ENCODE measurements at regions not wholly inside any gene's neighbourhood (a gene's known extent, or its start where the extent isn't known, plus 50 kb on each side); places are given as distances from the start of the nearest gene placed in this dataset.

GRCh38 chr10:111877258-111877657 is 306.3 kb downstream of the GPAM start:
- peaks cover 9% of the 10 kb centered on the region; the same call in 1 of the 2 replicates for H3K4me1 ChIP-seq (ENCODE audit: insufficient read depth, low read length)
- no peak overlapping the region for H3K9ac ChIP-seq (ENCODE audit: low read depth, low read length)
- H3K27ac ChIP-seq (ENCODE audit: low read length) = no peak overlapping the region
- H3K9me3 ChIP-seq (ENCODE audit: insufficient read depth, low read depth, low read length) = peaks cover 15% of the 10 kb centered on the region
- H3K27me3 ChIP-seq (ENCODE audit: insufficient read depth, low read length) = no peaks in the 10 kb centered on the region
- no peak overlapping the region for H3K4me3 ChIP-seq (ENCODE audit: low read length)
- no peaks in the 10 kb centered on the region for H3K36me3 ChIP-seq (ENCODE audit: insufficient read depth, low read depth, low read length)

- Histone ChIP-seq H3K27ac (ENCODE audit: low read length) (no peak overlapping the region), H3K9me3 (ENCODE audit: insufficient read depth, low read depth, low read length) (peaks cover 15% of the 10 kb centered on the region), H3K36me3 (ENCODE audit: insufficient read depth, low read depth, low read length) (no peaks in the 10 kb centered on the region), H3K27me3 (ENCODE audit: insufficient read depth, low read length) (no peaks in the 10 kb centered on the region), H3K9ac (ENCODE audit: low read depth, low read length) (no peak overlapping the region), H3K4me1 (ENCODE audit: insufficient read depth, low read length) (peaks cover 9% of the 10 kb centered on the region; the same call in 1 of the 2 replicates), H3K4me3 (ENCODE audit: low read length) (no peak overlapping the region)
Observed at GRCh38 chr10:111879969-111880368, 303.6 kb downstream of the GPAM start.

GRCh38 chr10:111885046-111885445 is 298.5 kb downstream of the GPAM start:
- H3K4me3 ChIP-seq (ENCODE audit: low read length) = no peak overlapping the region
- H3K36me3 ChIP-seq (ENCODE audit: insufficient read depth, low read depth, low read length) = no peaks in the 10 kb centered on the region
- no peak overlapping the region for H3K9ac ChIP-seq (ENCODE audit: low read depth, low read length)
- H3K9me3 ChIP-seq (ENCODE audit: insufficient read depth, low read depth, low read length) = peaks cover 2% of the 10 kb centered on the region; the same call in 1 of the 2 replicates
- H3K27me3 ChIP-seq (ENCODE audit: insufficient read depth, low read length) = no peaks in the 10 kb centered on the region
- no peak overlapping the region for H3K27ac ChIP-seq (ENCODE audit: low read length)
- no peaks in the 10 kb centered on the region for H3K4me1 ChIP-seq (ENCODE audit: insufficient read depth, low read length)

GRCh38 chr10:111885919-111886318 is 297.6 kb downstream of the GPAM start:
- H3K4me1 ChIP-seq (ENCODE audit: insufficient read depth, low read length) = peaks cover 3% of the 10 kb centered on the region; the same call in 1 of the 2 replicates
- H3K9me3 ChIP-seq (ENCODE audit: insufficient read depth, low read depth, low read length) = peaks cover 2% of the 10 kb centered on the region; the same call in 1 of the 2 replicates
- no peak overlapping the region for H3K9ac ChIP-seq (ENCODE audit: low read depth, low read length)
- no peaks in the 10 kb centered on the region for H3K36me3 ChIP-seq (ENCODE audit: insufficient read depth, low read depth, low read length)
- no peaks in the 10 kb centered on the region for H3K27me3 ChIP-seq (ENCODE audit: insufficient read depth, low read length)
- H3K27ac ChIP-seq (ENCODE audit: low read length) = no peak overlapping the region
- H3K4me3 ChIP-seq (ENCODE audit: low read length) = no peak overlapping the region

GRCh38 chr10:111887266-111887665 is 296.3 kb downstream of the GPAM start:
- no peak overlapping the region for H3K4me3 ChIP-seq (ENCODE audit: low read length)
- H3K9ac ChIP-seq (ENCODE audit: low read depth, low read length) = no peak overlapping the region
- no peaks in the 10 kb centered on the region for H3K27me3 ChIP-seq (ENCODE audit: insufficient read depth, low read length)
- H3K4me1 ChIP-seq (ENCODE audit: insufficient read depth, low read length) = peaks cover 3% of the 10 kb centered on the region; the same call in 1 of the 2 replicates
- no peak overlapping the region for H3K27ac ChIP-seq (ENCODE audit: low read length)
- H3K9me3 ChIP-seq (ENCODE audit: insufficient read depth, low read depth, low read length) = peaks cover 2% of the 10 kb centered on the region; the same call in 1 of the 2 replicates
- no peaks in the 10 kb centered on the region for H3K36me3 ChIP-seq (ENCODE audit: insufficient read depth, low read depth, low read length)

- H3K4me3 ChIP-seq (ENCODE audit: low read length) = no peak overlapping the region
- no peaks in the 10 kb centered on the region for H3K27me3 ChIP-seq (ENCODE audit: insufficient read depth, low read length)
- peaks cover 3% of the 10 kb centered on the region; the same call in 1 of the 2 replicates for H3K4me1 ChIP-seq (ENCODE audit: insufficient read depth, low read length)
- H3K27ac ChIP-seq (ENCODE audit: low read length) = no peak overlapping the region
- no peaks in the 10 kb centered on the region for H3K36me3 ChIP-seq (ENCODE audit: insufficient read depth, low read depth, low read length)
- H3K9me3 ChIP-seq (ENCODE audit: insufficient read depth, low read depth, low read length) = peaks cover 2% of the 10 kb centered on the region; the same call in 1 of the 2 replicates
- no peak overlapping the region for H3K9ac ChIP-seq (ENCODE audit: low read depth, low read length)
Observed at GRCh38 chr10:111890046-111890445, 293.5 kb downstream of the GPAM start.

- no peaks in the 10 kb centered on the region for H3K4me1 ChIP-seq (ENCODE audit: insufficient read depth, low read length)
- H3K27me3 ChIP-seq (ENCODE audit: insufficient read depth, low read length) = no peaks in the 10 kb centered on the region
- no peak overlapping the region for H3K9ac ChIP-seq (ENCODE audit: low read depth, low read length)
- H3K36me3 ChIP-seq (ENCODE audit: insufficient read depth, low read depth, low read length) = no peaks in the 10 kb centered on the region
- no peak overlapping the region for H3K4me3 ChIP-seq (ENCODE audit: low read length)
- H3K9me3 ChIP-seq (ENCODE audit: insufficient read depth, low read depth, low read length) = no peaks in the 10 kb centered on the region
- no peak overlapping the region for H3K27ac ChIP-seq (ENCODE audit: low read length)
Observed at GRCh38 chr10:111916011-111916410, 267.6 kb downstream of the GPAM start.

- Histone ChIP-seq H3K27ac (ENCODE audit: low read length) (no peak overlapping the region), H3K9me3 (ENCODE audit: insufficient read depth, low read depth, low read length) (no peaks in the 10 kb centered on the region), H3K27me3 (ENCODE audit: insufficient read depth, low read length) (no peaks in the 10 kb centered on the region), H3K4me3 (ENCODE audit: low read length) (no peak overlapping the region), H3K4me1 (ENCODE audit: insufficient read depth, low read length) (peaks cover 4% of the 10 kb centered on the region; the same call in 1 of the 2 replicates), H3K36me3 (ENCODE audit: insufficient read depth, low read depth, low read length) (no peaks in the 10 kb centered on the region), H3K9ac (ENCODE audit: low read depth, low read length) (no peak overlapping the region)
Observed at GRCh38 chr10:111921821-111922220, 261.7 kb downstream of the GPAM start.

- H3K4me3 ChIP-seq (ENCODE audit: low read length) = no peak overlapping the region
- H3K27ac ChIP-seq (ENCODE audit: low read length) = no peak overlapping the region
- H3K27me3 ChIP-seq (ENCODE audit: insufficient read depth, low read length) = no peaks in the 10 kb centered on the region
- peaks cover 4% of the 10 kb centered on the region; the same call in 1 of the 2 replicates for H3K4me1 ChIP-seq (ENCODE audit: insufficient read depth, low read length)
- no peaks in the 10 kb centered on the region for H3K9me3 ChIP-seq (ENCODE audit: insufficient read depth, low read depth, low read length)
- no peak overlapping the region for H3K9ac ChIP-seq (ENCODE audit: low read depth, low read length)
- H3K36me3 ChIP-seq (ENCODE audit: insufficient read depth, low read depth, low read length) = no peaks in the 10 kb centered on the region
Observed at GRCh38 chr10:111923032-111923431, 260.5 kb downstream of the GPAM start.

- Histone ChIP-seq H3K27me3 (ENCODE audit: insufficient read depth, low read length) (no peaks in the 10 kb centered on the region), H3K9ac (ENCODE audit: low read depth, low read length) (no peak overlapping the region), H3K36me3 (ENCODE audit: insufficient read depth, low read depth, low read length) (no peaks in the 10 kb centered on the region), H3K4me1 (ENCODE audit: insufficient read depth, low read length) (peaks cover 4% of the 10 kb centered on the region; the same call in 1 of the 2 replicates), H3K9me3 (ENCODE audit: insufficient read depth, low read depth, low read length) (no peaks in the 10 kb centered on the region), H3K4me3 (ENCODE audit: low read length) (no peak overlapping the region), H3K27ac (ENCODE audit: low read length) (no peak overlapping the region)
Observed at GRCh38 chr10:111926286-111926685, 257.3 kb downstream of the GPAM start.

- H3K9me3 ChIP-seq (ENCODE audit: insufficient read depth, low read depth, low read length) = no peaks in the 10 kb centered on the region
- H3K36me3 ChIP-seq (ENCODE audit: insufficient read depth, low read depth, low read length) = no peaks in the 10 kb centered on the region
- H3K4me1 ChIP-seq (ENCODE audit: insufficient read depth, low read length) = no peaks in the 10 kb centered on the region
Observed at GRCh38 chr10:111933937-111934336, 249.6 kb downstream of the GPAM start.

GRCh38 chr10:111934931-111935330 is 248.6 kb downstream of the GPAM start:
- no peaks in the 10 kb centered on the region for H3K9me3 ChIP-seq (ENCODE audit: insufficient read depth, low read depth, low read length)
- no peak overlapping the region for H3K27ac ChIP-seq (ENCODE audit: low read length)
- no peaks in the 10 kb centered on the region for H3K27me3 ChIP-seq (ENCODE audit: insufficient read depth, low read length)
- no peak overlapping the region for H3K9ac ChIP-seq (ENCODE audit: low read depth, low read length)
- H3K4me3 ChIP-seq (ENCODE audit: low read length) = no peak overlapping the region
- H3K4me1 ChIP-seq (ENCODE audit: insufficient read depth, low read length) = no peaks in the 10 kb centered on the region
- H3K36me3 ChIP-seq (ENCODE audit: insufficient read depth, low read depth, low read length) = no peaks in the 10 kb centered on the region

More at GRCh38 chr10:111933937-111934336, 249.6 kb downstream of the GPAM start:
- H3K27ac ChIP-seq (ENCODE audit: low read length) = no peak overlapping the region
- H3K9ac ChIP-seq (ENCODE audit: low read depth, low read length) = no peak overlapping the region
- no peak overlapping the region for H3K4me3 ChIP-seq (ENCODE audit: low read length)
- no peaks in the 10 kb centered on the region for H3K27me3 ChIP-seq (ENCODE audit: insufficient read depth, low read length)

All from iPS-20b (cell line).